ENCODE measurements at regions not wholly inside any gene's neighbourhood (a gene's known extent, or its start where the extent isn't known, plus 50 kb on each side); places are given as distances from the start of the nearest gene placed in this dataset.

DNA sequence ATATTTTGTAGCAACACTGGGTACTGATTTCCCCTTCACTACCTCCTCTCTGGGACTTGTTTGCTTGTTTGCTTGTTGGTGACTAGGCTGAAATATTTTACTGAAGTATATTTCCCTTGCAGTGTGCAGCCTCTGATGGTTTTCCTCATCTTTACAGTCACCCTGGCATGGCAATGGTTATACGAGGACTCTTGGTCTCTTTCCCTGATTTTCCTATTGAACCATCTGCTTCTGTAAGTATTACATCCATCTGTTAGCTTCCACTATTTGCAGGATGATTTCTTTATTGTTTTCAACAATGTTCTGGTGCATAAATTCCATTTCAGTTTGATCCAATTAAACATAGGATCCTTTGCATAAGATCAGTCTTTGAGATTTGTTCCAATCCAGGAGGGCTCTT lies 465.1 kb downstream of the MEI4 start:
- Mint-ChIP-seq H3K9me3 (peaks cover 0 to 25% (median 7%) of the 10 kb centered on the region in 9 donors), H3K27ac (no peak overlapping the region), H3K4me1 (no peaks in the 10 kb centered on the region), H3K36me3 (no peaks in the 10 kb centered on the region), H3K4me3 (no peak overlapping the region), H3K27me3 (no peaks in the 10 kb centered on the region)
- POLR2A ChIA-PET, result no interaction called here
- ATAC-seq (no peak), DNase-seq (no peak)

DNA sequence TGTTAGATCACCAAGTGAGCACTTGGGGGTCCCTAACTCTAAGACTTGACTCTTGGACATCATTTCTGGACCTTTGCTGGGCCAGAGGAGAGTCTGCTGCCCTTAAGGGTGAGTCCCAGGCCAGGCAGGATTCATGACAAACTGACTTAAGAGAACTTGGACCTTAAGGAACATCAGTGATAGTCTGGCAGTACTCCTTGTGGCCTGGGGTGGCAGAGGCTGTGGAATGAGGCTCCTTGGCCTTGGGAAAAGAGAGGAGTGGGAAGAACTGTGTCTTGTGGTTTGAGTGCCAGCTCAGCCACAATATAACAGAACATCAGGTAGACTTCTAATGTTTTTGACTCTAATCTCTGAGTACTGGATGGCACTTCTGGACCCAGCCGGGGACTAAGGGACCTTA lies 478.7 kb downstream of the MEI4 start:
- POLR2A ChIA-PET, result no interaction called here
- H3K27me3 Mint-ChIP-seq, result no peaks in the 10 kb centered on the region
- ATAC-seq, result no peak
- DNase-seq, result no peak
- no peak overlapping the region for H3K4me3 Mint-ChIP-seq
- peaks cover 0 to 5% (median 0%) of the 10 kb centered on the region in 3 donors for H3K36me3 Mint-ChIP-seq
- peaks cover 0 to 39% (median 12%) of the 10 kb centered on the region in 9 donors for H3K9me3 Mint-ChIP-seq
- H3K4me1 Mint-ChIP-seq, result no peaks in the 10 kb centered on the region
- no peak overlapping the region for H3K27ac Mint-ChIP-seq

DNA sequence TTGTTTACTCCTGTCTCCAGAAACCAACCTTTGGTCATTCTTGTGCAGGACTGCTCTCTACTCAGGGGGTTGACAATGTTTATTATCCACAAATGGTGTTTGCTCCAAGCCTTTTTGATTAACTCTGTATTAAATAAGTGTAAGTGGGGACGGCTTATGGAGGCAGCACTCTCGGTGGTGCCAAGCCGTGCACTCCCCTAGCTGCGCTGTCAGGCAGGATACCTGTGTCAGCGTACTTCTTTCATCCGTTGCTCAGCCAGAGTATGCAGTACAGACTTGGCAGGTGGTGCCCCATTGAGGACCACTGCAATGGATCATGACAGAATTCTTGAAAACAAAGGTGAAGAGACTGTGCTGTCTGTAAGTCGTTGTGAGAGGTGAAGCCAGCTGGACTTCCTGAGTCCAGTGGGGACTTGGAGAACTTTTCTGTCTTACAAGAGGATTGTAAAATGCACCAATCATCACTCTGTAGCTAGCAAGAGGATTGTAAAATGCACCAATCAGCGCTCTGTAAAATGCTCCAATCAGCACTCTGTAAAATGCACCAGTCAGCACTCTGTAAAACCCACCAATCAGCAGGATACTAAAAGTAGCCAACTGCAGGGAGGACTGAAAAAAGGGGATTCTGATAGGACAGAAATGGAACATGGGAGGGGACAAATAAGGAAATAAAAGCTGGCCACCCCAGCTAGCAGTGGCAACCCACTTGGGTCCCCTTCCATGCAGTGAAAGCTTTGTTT lies 480.0 kb downstream of the MEI4 start:
- Mint-ChIP-seq H3K4me1 (no peaks in the 10 kb centered on the region), H3K4me3 (no peak overlapping the region), H3K9me3 (peaks cover 0 to 44% (median 17%) of the 10 kb centered on the region in 9 donors), H3K27me3 (no peaks in the 10 kb centered on the region), H3K27ac (no peak overlapping the region), H3K36me3 (peaks cover 0 to 9% (median 0%) of the 10 kb centered on the region in 3 donors)
- DNase-seq (no peak), ATAC-seq (no peak)
- POLR2A ChIA-PET, result no interaction called here

- DNase-seq, result no peak
- Mint-ChIP-seq H3K4me3 (no peak overlapping the region), H3K27ac (no peak overlapping the region), H3K36me3 (no peaks in the 10 kb centered on the region), H3K9me3 (peaks cover 2 to 38% (median 5%) of the 10 kb centered on the region in 9 donors), H3K4me1 (no peaks in the 10 kb centered on the region), H3K27me3 (no peaks in the 10 kb centered on the region)
- POLR2A ChIA-PET, result no interaction called here
- ATAC-seq, result no peak
These were observed 497.6 kb downstream of the MEI4 start for GRCh38 chr6:78150425-78150824.

GRCh38 chr6:78153976-78154375 lies 501.1 kb downstream of the MEI4 start:
- H3K27me3 Mint-ChIP-seq, result no peaks in the 10 kb centered on the region
- peaks cover 1 to 28% (median 10%) of the 10 kb centered on the region in 9 donors for H3K9me3 Mint-ChIP-seq
- ATAC-seq, result no peak
- no peaks in the 10 kb centered on the region for H3K4me1 Mint-ChIP-seq
- POLR2A ChIA-PET, result no interaction called here
- H3K36me3 Mint-ChIP-seq, result no peaks in the 10 kb centered on the region
- no peak for DNase-seq
- no peak overlapping the region for H3K27ac Mint-ChIP-seq
- no peak overlapping the region for H3K4me3 Mint-ChIP-seq

DNA sequence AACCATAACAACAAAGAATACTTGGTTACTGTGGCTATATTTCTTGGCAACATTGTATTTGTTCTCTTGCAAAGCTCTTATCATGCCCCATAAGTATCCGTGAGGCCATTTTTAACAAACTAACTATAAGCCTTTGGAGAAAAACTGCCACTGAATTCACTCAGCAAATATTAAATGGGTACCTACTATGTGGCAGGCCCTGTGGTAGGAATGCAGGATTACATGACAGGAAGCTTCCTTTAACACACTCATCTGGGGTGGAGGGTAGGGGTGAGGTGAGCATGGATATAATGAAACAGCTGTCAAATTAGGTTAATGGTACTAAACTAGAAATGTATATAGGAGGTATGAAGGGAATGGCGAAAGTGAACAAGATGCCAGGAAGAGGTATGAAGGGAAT lies 504.8 kb downstream of the MEI4 start:
- POLR2A ChIA-PET, result no interaction called here
- Mint-ChIP-seq H3K4me1 (no peaks in the 10 kb centered on the region), H3K27ac (no peak overlapping the region), H3K36me3 (no peaks in the 10 kb centered on the region), H3K4me3 (no peak overlapping the region), H3K27me3 (no peaks in the 10 kb centered on the region), H3K9me3 (peaks cover 0 to 17% (median 8%) of the 10 kb centered on the region in 9 donors)
- no peak for ATAC-seq
- DNase-seq, result no peak

- H3K36me3 Mint-ChIP-seq, result peaks cover 0 to 6% (median 0%) of the 10 kb centered on the region in 3 donors
- no peak overlapping the region for H3K4me3 Mint-ChIP-seq
- H3K27ac Mint-ChIP-seq, result no peak overlapping the region
- no peak for DNase-seq
- POLR2A ChIA-PET, result no interaction called here
- H3K27me3 Mint-ChIP-seq, result no peaks in the 10 kb centered on the region
- no peaks in the 10 kb centered on the region for H3K4me1 Mint-ChIP-seq
- peaks cover 2 to 16% (median 10%) of the 10 kb centered on the region in 9 donors for H3K9me3 Mint-ChIP-seq
- ATAC-seq, result no peak
These were observed 536.1 kb downstream of the MEI4 start for GRCh38 chr6:78188891-78189290.

- Mint-ChIP-seq H3K27ac (no peak overlapping the region), H3K4me1 (no peaks in the 10 kb centered on the region), H3K27me3 (no peaks in the 10 kb centered on the region), H3K9me3 (peaks cover 2 to 24% (median 10%) of the 10 kb centered on the region in 9 donors), H3K4me3 (no peak overlapping the region), H3K36me3 (peaks cover 0 to 6% (median 0%) of the 10 kb centered on the region in 3 donors)
- DNase-seq, result no peak
- no peak for ATAC-seq
- POLR2A ChIA-PET, result no interaction called here
These were observed 539.2 kb downstream of the MEI4 start for GRCh38 chr6:78192057-78192456.

DNA sequence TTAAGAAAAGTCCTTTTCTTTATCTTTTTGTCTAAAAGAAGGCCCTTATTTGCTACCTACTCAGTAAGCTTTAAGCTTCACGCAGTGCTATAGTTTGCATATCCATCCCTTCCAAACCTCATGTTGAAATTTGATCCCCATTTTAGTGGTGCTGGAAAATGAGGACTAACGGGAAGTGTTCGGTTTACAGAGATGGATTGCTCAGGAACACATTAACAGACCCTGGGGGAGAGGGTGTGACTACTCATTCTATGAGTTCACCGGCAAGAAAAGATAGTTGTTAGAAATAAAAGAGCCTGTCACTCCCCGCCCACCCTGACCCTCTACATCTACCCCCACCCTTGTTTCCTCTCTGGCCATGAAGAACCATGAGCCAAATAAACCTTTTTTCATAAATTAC lies 546.2 kb downstream of the MEI4 start:
- H3K36me3 Mint-ChIP-seq, result no peaks in the 10 kb centered on the region
- H3K27ac Mint-ChIP-seq, result no peak overlapping the region
- POLR2A ChIA-PET, result no interaction called here
- no peaks in the 10 kb centered on the region for H3K4me1 Mint-ChIP-seq
- DNase-seq (no peak), ATAC-seq (no peak)
- no peak overlapping the region for H3K4me3 Mint-ChIP-seq
- H3K27me3 Mint-ChIP-seq, result no peaks in the 10 kb centered on the region
- H3K9me3 Mint-ChIP-seq, result peaks cover 0 to 9% (median 2%) of the 10 kb centered on the region in 9 donors

GRCh38 chr6:78222226-78222625 lies 569.4 kb downstream of the MEI4 start:
- POLR2A ChIA-PET, result no interaction called here
- Mint-ChIP-seq H3K4me3 (no peak overlapping the region), H3K27ac (no peak overlapping the region)

DNA sequence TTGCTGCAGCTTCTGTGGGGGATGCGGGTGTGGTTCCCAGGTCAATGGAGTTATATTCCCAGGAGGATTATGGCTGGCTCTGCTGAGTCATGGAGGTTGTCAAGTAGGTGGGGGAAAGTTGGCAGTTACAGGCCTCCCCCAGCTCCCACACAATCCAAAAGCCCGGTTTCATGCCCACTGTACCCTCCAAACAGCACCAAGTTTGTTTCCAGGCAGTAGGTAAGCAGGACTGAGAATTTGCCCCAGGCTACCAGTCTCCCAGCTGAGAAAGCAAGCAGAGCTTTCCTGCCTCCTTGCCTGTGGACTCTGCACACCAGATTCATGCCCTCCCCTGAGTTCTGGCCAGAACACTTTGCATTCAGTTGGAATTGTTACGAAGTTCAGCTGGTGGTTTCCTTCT lies 578.2 kb downstream of the MEI4 start:
- Mint-ChIP-seq H3K4me3 (no peak overlapping the region), H3K9me3 (peaks cover 0 to 24% (median 5%) of the 10 kb centered on the region in 9 donors), H3K27ac (no peak overlapping the region), H3K4me1 (no peaks in the 10 kb centered on the region), H3K36me3 (no peaks in the 10 kb centered on the region), H3K27me3 (no peaks in the 10 kb centered on the region)
- POLR2A ChIA-PET, result no interaction called here
- DNase-seq (no peak), ATAC-seq (no peak)

More at GRCh38 chr6:78222226-78222625, 569.4 kb downstream of the MEI4 start:
- ATAC-seq (no peak), DNase-seq (no peak)
- Mint-ChIP-seq H3K36me3 (no peaks in the 10 kb centered on the region), H3K9me3 (peaks cover 0 to 12% (median 0%) of the 10 kb centered on the region in 9 donors), H3K27me3 (no peaks in the 10 kb centered on the region), H3K4me1 (no peaks in the 10 kb centered on the region)

GRCh38 chr6:78243519-78243918 lies 590.7 kb downstream of the MEI4 start:
- H3K9me3 Mint-ChIP-seq, result peaks cover 0 to 36% (median 8%) of the 10 kb centered on the region in 9 donors
- peaks cover 0 to 10% (median 0%) of the 10 kb centered on the region in 3 donors for H3K36me3 Mint-ChIP-seq
- no peak overlapping the region for H3K4me3 Mint-ChIP-seq
- DNase-seq, result no peak
- ATAC-seq, result no peak
- no peaks in the 10 kb centered on the region for H3K27me3 Mint-ChIP-seq
- no peaks in the 10 kb centered on the region for H3K4me1 Mint-ChIP-seq
- POLR2A ChIA-PET, result no interaction called here
- no peak overlapping the region for H3K27ac Mint-ChIP-seq

- H3K27ac Mint-ChIP-seq, result no peak overlapping the region
- POLR2A ChIA-PET, result no interaction called here
- peaks cover 0 to 9% (median 0%) of the 10 kb centered on the region in 9 donors for H3K9me3 Mint-ChIP-seq
- H3K4me3 Mint-ChIP-seq, result no peak overlapping the region
- H3K27me3 Mint-ChIP-seq, result no peaks in the 10 kb centered on the region
- DNase-seq (no peak), ATAC-seq (no peak)
- no peaks in the 10 kb centered on the region for H3K4me1 Mint-ChIP-seq
- no peaks in the 10 kb centered on the region for H3K36me3 Mint-ChIP-seq
These were observed 599.1 kb downstream of the MEI4 start for GRCh38 chr6:78251931-78252330.

DNA sequence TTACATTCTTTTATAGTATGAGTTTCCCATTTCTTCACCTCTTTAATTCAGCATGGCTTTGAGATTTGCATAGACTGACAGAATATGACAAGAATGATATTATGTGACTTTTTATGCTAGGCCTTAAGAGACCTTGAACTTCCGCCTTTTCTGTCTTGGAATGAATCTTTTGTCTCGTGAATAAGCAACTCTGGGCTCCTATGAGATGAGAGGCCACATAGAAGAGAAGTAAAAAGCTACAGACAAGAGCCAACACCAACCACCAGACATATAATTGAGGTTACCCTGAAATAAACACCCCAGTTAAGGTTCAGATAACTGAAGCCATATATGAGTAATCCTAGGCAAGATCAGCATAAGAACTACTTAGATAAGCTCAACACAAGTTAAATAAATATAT lies 600.8 kb downstream of the MEI4 start:
- DNase-seq (no peak), ATAC-seq (no peak)
- Mint-ChIP-seq H3K4me1 (no peaks in the 10 kb centered on the region), H3K9me3 (peaks cover 0 to 10% (median 5%) of the 10 kb centered on the region in 9 donors), H3K4me3 (no peak overlapping the region), H3K36me3 (no peaks in the 10 kb centered on the region), H3K27ac (no peak overlapping the region), H3K27me3 (no peaks in the 10 kb centered on the region)
- POLR2A ChIA-PET, result no interaction called here
